ENCODE measurements at regions not wholly inside any gene's neighbourhood (a gene's known extent, or its start where the extent isn't known, plus 50 kb on each side); places are given as distances from the start of the nearest gene placed in this dataset.

DNA sequence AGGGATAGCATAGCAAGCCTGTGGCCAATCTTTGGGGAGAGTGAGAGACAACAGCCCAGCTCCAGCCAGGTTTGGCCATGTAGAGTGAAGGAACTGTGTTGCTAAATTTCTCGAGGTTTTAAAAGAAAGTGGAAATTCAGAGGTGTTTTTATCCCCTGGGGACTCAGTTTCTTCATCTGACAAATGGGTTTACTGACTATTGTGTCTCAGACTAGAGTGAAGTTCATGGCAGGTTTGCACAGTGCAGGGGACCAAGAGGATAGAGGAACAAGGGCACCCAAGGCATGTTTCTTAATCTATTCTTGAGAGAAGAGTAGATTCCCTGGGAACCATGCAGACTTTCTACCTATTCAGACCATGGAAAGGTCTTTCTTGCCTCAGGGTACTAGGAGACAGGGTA, 555.8 kb upstream of the C16orf82 start:
- H3K4me3 ChIP-seq = no peak overlapping the region
- no peak for TF ChIP-seq EZH2phosphoT487 (IDR thresholded peaks at IDR 0.05; ENCODE audit: insufficient read depth, low read depth)
- no peak for TF ChIP-seq EZH2 (IDR thresholded peaks at IDR 0.05; ENCODE audit: insufficient read depth, poor library complexity, severe bottlenecking)
- no peaks in the 10 kb centered on the region for H3K4me1 ChIP-seq (ENCODE audit: insufficient read depth)
- H3K9ac ChIP-seq = no peak overlapping the region
- H3K4me2 ChIP-seq (ENCODE audit: unreplicated experiment) = no peak overlapping the region
- H3K9me2 ChIP-seq (ENCODE audit: insufficient read depth) = no peaks in the 10 kb centered on the region
- H2AFZ ChIP-seq = no peak overlapping the region
- no peaks in the 10 kb centered on the region for H3K79me2 ChIP-seq (ENCODE audit: insufficient read depth)
- no peaks in the 10 kb centered on the region for H4K20me1 ChIP-seq (ENCODE audit: insufficient read depth)
- in situ Hi-C loops (cut with MboI) = loop anchor here (25.0 kb wide), 1 partner anchor 601 kb away; no protein-coding TSS in a partner anchor
- no peaks in the 10 kb centered on the region for H3K9me3 ChIP-seq (ENCODE audit: low read depth)
- 0% methylated on average over 1 of the region's 1 CpG for WGBS, 2 experiments (ENCODE audit: low coverage in 1 of 2, low lambda C conversion rate in 2 of 2, missing lambda C conversion rate in 2 of 2)
- no peak for DNase-seq
- H3K27ac ChIP-seq = no peak overlapping the region
- no peaks in the 10 kb centered on the region for H3F3A ChIP-seq (ENCODE audit: insufficient read depth)
- no peaks in the 10 kb centered on the region for H3K36me3 ChIP-seq (ENCODE audit: low read depth)
- no peaks in the 10 kb centered on the region for H3K27me3 ChIP-seq (replicated peaks; ENCODE audit: insufficient read depth)

GRCh38 chr16:26511463-26511862, 555.3 kb upstream of the C16orf82 start:
- no peaks in the 10 kb centered on the region for H3K9me3 ChIP-seq (ENCODE audit: low read depth)
- H3K9ac ChIP-seq = no peak overlapping the region
- in situ Hi-C loops (cut with MboI) = loop anchor here (25.0 kb wide), 1 partner anchor 601 kb away; no protein-coding TSS in a partner anchor
- TF ChIP-seq EZH2 (IDR thresholded peaks at IDR 0.05; ENCODE audit: insufficient read depth, poor library complexity, severe bottlenecking) = no peak
- TF ChIP-seq EZH2phosphoT487 (IDR thresholded peaks at IDR 0.05; ENCODE audit: insufficient read depth, low read depth) = no peak
- no peak overlapping the region for H3K4me3 ChIP-seq
- H3K27ac ChIP-seq = no peak overlapping the region
- no peaks in the 10 kb centered on the region for H3K79me2 ChIP-seq (ENCODE audit: insufficient read depth)
- no peaks in the 10 kb centered on the region for H3F3A ChIP-seq (ENCODE audit: insufficient read depth)
- DNase-seq = no peak
- WGBS, 2 experiments (ENCODE audit: low coverage in 1 of 2, low lambda C conversion rate in 2 of 2, missing lambda C conversion rate in 2 of 2) = 10 to 17% methylated on average over 6 of the region's 6 CpGs
- no peaks in the 10 kb centered on the region for H4K20me1 ChIP-seq (ENCODE audit: insufficient read depth)
- H3K4me1 ChIP-seq (ENCODE audit: insufficient read depth) = no peaks in the 10 kb centered on the region
- no peaks in the 10 kb centered on the region for H3K36me3 ChIP-seq (ENCODE audit: low read depth)
- H3K27me3 ChIP-seq (replicated peaks; ENCODE audit: insufficient read depth) = no peaks in the 10 kb centered on the region
- no peaks in the 10 kb centered on the region for H3K9me2 ChIP-seq (ENCODE audit: insufficient read depth)
- no peak overlapping the region for H2AFZ ChIP-seq
- H3K4me2 ChIP-seq (ENCODE audit: unreplicated experiment) = no peak overlapping the region

- no peak overlapping the region for H2AFZ ChIP-seq
- no peaks in the 10 kb centered on the region for H3K9me3 ChIP-seq (ENCODE audit: low read depth)
- 23 to 24% methylated on average over 4 of the region's 4 CpGs for WGBS, 2 experiments (ENCODE audit: low coverage in 1 of 2, low lambda C conversion rate in 2 of 2, missing lambda C conversion rate in 2 of 2)
- H3K9ac ChIP-seq = no peak overlapping the region
- no peaks in the 10 kb centered on the region for H3K4me1 ChIP-seq (ENCODE audit: insufficient read depth)
- no peak for DNase-seq
- H3K36me3 ChIP-seq (ENCODE audit: low read depth) = no peaks in the 10 kb centered on the region
- no peak overlapping the region for H3K27ac ChIP-seq
- no peak overlapping the region for H3K4me2 ChIP-seq (ENCODE audit: unreplicated experiment)
- no peaks in the 10 kb centered on the region for H3K79me2 ChIP-seq (ENCODE audit: insufficient read depth)
- TF ChIP-seq EZH2phosphoT487 (IDR thresholded peaks at IDR 0.05; ENCODE audit: insufficient read depth, low read depth) (no peak), EZH2 (IDR thresholded peaks at IDR 0.05; ENCODE audit: insufficient read depth, poor library complexity, severe bottlenecking) (no peak)
- in situ Hi-C loops (cut with MboI) = loop anchor here (25.0 kb wide), 1 partner anchor 591 kb away; no protein-coding TSS in a partner anchor
- no peak overlapping the region for H3K4me3 ChIP-seq
- H3K27me3 ChIP-seq (replicated peaks; ENCODE audit: insufficient read depth) = no peaks in the 10 kb centered on the region
- H3K9me2 ChIP-seq (ENCODE audit: insufficient read depth) = no peaks in the 10 kb centered on the region
- H4K20me1 ChIP-seq (ENCODE audit: insufficient read depth) = no peaks in the 10 kb centered on the region
- H3F3A ChIP-seq (ENCODE audit: insufficient read depth) = no peaks in the 10 kb centered on the region
These were observed 545.1 kb upstream of the C16orf82 start for GRCh38 chr16:26521626-26522025.

DNA sequence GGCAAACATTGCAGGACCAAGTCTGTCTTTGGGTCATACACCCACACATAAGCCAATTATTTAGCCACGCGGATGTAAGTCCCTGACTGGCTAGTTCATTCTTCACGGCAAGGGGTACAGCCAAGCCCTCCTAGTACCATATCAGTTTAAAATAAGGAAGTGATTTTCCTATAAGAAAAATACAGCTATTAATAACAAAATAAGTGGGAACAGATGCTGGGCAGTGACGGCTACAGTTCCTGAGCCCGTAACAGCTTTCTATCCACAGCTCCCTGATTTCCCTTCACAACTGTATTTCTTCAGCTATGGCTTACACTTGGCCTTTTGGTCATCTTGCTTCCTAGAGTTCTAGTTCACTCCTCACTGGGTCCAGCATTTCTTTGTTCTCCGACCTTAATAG, 542.4 kb upstream of the C16orf82 start:
- no peak overlapping the region for H3K27ac ChIP-seq
- H3K4me3 ChIP-seq = no peak overlapping the region
- H3K4me1 ChIP-seq (ENCODE audit: insufficient read depth) = no peaks in the 10 kb centered on the region
- no peaks in the 10 kb centered on the region for H3F3A ChIP-seq (ENCODE audit: insufficient read depth)
- no peak overlapping the region for H3K4me2 ChIP-seq (ENCODE audit: unreplicated experiment)
- no peaks in the 10 kb centered on the region for H3K79me2 ChIP-seq (ENCODE audit: insufficient read depth)
- no peak for TF ChIP-seq EZH2phosphoT487 (IDR thresholded peaks at IDR 0.05; ENCODE audit: insufficient read depth, low read depth)
- TF ChIP-seq EZH2 (IDR thresholded peaks at IDR 0.05; ENCODE audit: insufficient read depth, poor library complexity, severe bottlenecking) = no peak
- H2AFZ ChIP-seq = no peak overlapping the region
- H3K36me3 ChIP-seq (ENCODE audit: low read depth) = no peaks in the 10 kb centered on the region
- H4K20me1 ChIP-seq (ENCODE audit: insufficient read depth) = no peaks in the 10 kb centered on the region
- H3K9ac ChIP-seq = no peak overlapping the region
- H3K9me3 ChIP-seq (ENCODE audit: low read depth) = no peaks in the 10 kb centered on the region
- 1 to 4% methylated on average over 6 of the region's 6 CpGs for WGBS, 2 experiments (ENCODE audit: low coverage in 1 of 2, low lambda C conversion rate in 2 of 2, missing lambda C conversion rate in 2 of 2)
- no peaks in the 10 kb centered on the region for H3K9me2 ChIP-seq (ENCODE audit: insufficient read depth)
- H3K27me3 ChIP-seq (replicated peaks; ENCODE audit: insufficient read depth) = no peaks in the 10 kb centered on the region
- in situ Hi-C loops (cut with MboI) = loop anchor here (25.0 kb wide), 1 partner anchor 588 kb away; no protein-coding TSS in a partner anchor
- no peak for DNase-seq

GRCh38 chr16:26524846-26525245, 541.9 kb upstream of the C16orf82 start:
- no peak overlapping the region for H3K9ac ChIP-seq
- no peaks in the 10 kb centered on the region for H3F3A ChIP-seq (ENCODE audit: insufficient read depth)
- H3K79me2 ChIP-seq (ENCODE audit: insufficient read depth) = no peaks in the 10 kb centered on the region
- no peaks in the 10 kb centered on the region for H4K20me1 ChIP-seq (ENCODE audit: insufficient read depth)
- H3K4me3 ChIP-seq = no peak overlapping the region
- TF ChIP-seq EZH2 (IDR thresholded peaks at IDR 0.05; ENCODE audit: insufficient read depth, poor library complexity, severe bottlenecking) (no peak), EZH2phosphoT487 (IDR thresholded peaks at IDR 0.05; ENCODE audit: insufficient read depth, low read depth) (no peak)
- no peaks in the 10 kb centered on the region for H3K9me3 ChIP-seq (ENCODE audit: low read depth)
- H3K36me3 ChIP-seq (ENCODE audit: low read depth) = no peaks in the 10 kb centered on the region
- H3K9me2 ChIP-seq (ENCODE audit: insufficient read depth) = no peaks in the 10 kb centered on the region
- 23 to 31% methylated on average over 3 of the region's 3 CpGs for WGBS, 2 experiments (ENCODE audit: low coverage in 1 of 2, low lambda C conversion rate in 2 of 2, missing lambda C conversion rate in 2 of 2)
- no peak overlapping the region for H2AFZ ChIP-seq
- no peaks in the 10 kb centered on the region for H3K4me1 ChIP-seq (ENCODE audit: insufficient read depth)
- in situ Hi-C loops (cut with MboI) = loop anchor here (25.0 kb wide), 1 partner anchor 587 kb away; no protein-coding TSS in a partner anchor
- no peak overlapping the region for H3K27ac ChIP-seq
- H3K4me2 ChIP-seq (ENCODE audit: unreplicated experiment) = no peak overlapping the region
- no peak for DNase-seq
- H3K27me3 ChIP-seq (replicated peaks; ENCODE audit: insufficient read depth) = no peaks in the 10 kb centered on the region
